ENCODE measurements at regions not wholly inside any gene's neighbourhood (a gene's known extent, or its start where the extent isn't known, plus 50 kb on each side); places are given as distances from the start of the nearest gene placed in this dataset.
"Not testable (repeated sequence)": the region's sequence is repeated elsewhere in the genome, so short reads cannot be mapped to it uniquely, and the experiment has no call there.

DNA sequence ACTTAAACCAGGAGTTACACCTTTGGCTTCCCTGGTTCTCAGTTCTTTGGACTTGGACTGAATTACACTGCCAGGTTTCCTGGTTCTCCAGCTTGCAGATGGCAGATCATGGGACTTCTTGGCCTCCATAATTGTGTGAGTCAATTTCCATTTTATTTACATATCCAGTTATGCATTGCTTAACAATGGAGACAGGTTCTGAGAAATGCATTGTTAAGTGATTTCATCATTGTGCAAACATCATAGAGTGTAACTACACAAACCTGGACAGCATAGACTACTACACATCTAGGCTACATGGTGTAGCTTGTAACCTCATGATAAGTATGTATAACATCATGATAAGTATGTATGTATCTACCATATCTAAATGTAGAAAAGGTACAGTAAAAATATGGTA, 276.1 kb upstream of the BTG1 start:
- no peak for DNase-seq (ENCODE audit: low spot score)

DNA sequence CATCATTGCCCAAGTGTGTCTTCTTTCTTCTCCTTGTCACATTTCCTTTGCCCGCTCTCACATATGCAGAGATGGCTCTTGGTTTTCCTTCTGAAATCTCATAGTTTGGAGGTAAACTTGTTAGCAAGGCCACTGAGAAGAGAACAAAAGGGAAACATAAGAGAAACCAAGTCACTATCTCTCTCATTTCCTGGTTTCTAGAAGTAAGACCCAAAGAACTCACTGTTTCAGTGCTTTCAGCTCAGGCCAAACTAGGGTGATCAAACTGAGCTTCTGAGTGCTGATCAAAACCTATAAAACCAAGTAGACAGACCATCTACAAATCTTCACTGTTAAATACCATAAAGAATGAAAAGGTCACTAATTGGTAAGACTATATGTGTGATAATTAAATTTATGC, 275.4 kb upstream of the BTG1 start:
- DNase-seq (ENCODE audit: low spot score): no peak

GRCh38 chr12:92419201-92419600, 273.6 kb upstream of the BTG1 start:
- no peak for DNase-seq (ENCODE audit: low spot score)

DNA sequence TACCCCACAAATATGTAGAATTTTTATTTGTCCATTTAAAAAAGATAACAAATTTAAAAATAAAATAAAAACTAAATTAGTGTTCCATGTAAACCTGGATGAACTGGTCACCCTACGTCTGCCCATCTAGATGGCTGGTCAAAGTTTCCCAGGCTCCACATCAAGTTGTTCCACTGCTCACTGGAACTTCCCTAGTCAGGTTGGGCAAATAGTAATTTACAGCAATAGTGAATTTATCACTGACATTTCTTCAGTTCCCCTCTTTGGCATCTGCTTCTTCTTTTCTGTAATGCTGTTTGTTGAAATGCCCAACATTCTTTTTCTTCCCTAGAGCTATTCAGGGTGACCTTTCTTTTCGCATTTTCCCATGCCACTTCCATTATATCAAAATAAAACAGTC, 272.7 kb upstream of the BTG1 start:
- no peak for DNase-seq (ENCODE audit: low spot score)

GRCh38 chr12:92417373-92417772, 271.7 kb upstream of the BTG1 start:
- no peak for DNase-seq (ENCODE audit: low spot score)

- DNase-seq (ENCODE audit: low spot score): no peak
These were observed 270.8 kb upstream of the BTG1 start for GRCh38 chr12:92416385-92416812.

- DNase-seq (ENCODE audit: low spot score): no peak
These were observed 268.8 kb upstream of the BTG1 start for GRCh38 chr12:92414170-92415070.

- DNase-seq (ENCODE audit: low spot score): no peak
These were observed 267.6 kb upstream of the BTG1 start for GRCh38 chr12:92413286-92413685.

GRCh38 chr12:92412856-92413255, 267.2 kb upstream of the BTG1 start:
- no peak for DNase-seq (ENCODE audit: low spot score)

GRCh38 chr12:92411687-92412086, 266.0 kb upstream of the BTG1 start:
- no peak for DNase-seq (ENCODE audit: low spot score)

DNA sequence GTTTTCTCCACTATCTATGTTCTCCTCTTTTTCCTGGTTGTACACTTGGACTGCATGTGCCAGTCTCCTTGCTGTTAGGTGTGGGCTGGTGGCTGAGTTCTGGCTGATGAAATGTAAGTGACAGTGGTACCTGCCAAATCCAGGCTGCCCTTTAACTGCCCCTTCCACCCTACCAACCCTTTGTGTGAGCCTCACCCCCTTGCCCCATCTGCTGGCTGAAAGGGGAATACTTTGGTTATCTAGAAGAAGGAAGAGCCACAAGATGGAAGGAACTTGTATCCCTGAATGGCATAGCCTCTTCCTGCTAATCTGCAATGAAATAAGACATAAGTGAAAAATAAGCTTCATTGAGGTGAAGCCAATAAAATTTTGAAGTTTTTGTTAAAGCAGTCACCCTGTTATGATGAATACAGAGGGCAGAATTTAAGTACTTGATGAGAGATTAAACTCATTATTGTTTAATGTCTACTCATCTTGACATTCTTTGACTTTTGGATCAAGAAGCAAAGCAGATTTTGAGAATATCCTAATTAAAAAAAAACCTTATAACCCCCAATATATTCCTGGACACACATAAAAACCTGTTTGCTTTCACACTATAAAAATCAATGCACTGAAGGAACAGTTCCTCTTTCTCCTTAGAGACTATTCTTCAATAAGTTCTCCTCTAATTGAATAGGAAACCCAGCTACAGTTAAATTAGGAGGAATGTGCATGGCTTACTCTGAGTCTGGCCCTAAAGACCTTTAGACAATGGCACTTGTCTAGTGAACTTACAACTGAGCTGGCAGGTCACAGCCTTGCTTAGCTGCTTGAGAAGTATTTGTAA, 262.6 kb upstream of the BTG1 start:
- DNase-seq (ENCODE audit: low spot score): no peak

DNA sequence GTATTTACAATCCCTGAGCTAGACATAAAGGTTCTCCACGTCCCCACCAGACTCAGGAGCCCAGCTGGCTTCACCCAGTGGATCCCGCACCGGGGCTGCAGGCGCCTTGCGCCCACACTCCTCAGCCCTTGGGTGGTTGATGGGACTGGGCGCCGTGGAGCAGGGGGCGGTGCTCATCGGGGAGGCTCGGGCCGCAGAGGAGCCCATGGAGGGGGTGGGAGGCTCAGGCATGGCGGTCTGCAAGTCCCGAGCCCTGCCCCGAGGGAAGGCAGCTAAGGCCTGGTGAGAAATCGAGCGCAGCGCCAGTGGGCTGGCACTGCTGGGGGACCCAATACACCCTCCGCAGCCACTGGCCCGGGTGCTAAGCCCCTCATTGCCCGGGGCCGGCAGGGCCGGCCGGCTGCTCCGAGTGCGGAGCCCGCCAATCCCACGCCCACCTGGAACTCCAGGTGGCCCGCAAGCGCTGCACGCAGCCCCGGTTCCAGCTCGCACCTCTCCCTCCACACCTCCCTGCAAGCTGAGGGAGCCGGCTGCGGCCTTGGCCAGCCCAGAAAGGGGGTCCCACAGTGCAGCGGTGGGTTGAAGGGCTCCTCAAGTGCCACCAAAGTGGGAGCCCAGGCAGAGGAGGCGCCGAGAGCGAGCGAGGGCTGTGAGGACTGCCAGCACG, 260.9 kb upstream of the BTG1 start:
- not testable (repeated sequence) for DNase-seq (ENCODE audit: low spot score)

DNA sequence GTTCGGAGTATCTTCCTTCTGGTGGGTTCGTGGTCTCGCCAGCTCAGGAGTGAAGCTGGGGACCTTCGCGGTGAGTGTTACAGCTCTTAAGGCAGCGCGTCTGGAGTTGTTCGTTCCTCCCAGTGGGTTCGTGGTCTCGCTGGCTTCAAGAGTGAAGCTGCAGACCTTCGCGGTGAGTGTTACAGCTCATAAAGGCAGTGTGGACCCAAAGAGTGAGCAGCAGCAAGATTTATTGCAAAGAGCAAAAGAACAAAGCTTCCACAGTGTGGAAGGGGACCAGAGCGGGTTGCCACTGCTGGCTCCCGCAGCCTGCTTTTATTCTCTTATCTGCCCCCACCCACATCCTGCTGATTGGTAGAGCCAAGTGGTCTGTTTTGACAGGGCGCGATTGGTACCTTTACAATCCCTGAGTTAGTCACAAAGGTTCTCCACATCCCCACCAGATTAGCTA, 260.2 kb upstream of the BTG1 start:
- DNase-seq (ENCODE audit: low spot score): not testable (repeated sequence)

DNA sequence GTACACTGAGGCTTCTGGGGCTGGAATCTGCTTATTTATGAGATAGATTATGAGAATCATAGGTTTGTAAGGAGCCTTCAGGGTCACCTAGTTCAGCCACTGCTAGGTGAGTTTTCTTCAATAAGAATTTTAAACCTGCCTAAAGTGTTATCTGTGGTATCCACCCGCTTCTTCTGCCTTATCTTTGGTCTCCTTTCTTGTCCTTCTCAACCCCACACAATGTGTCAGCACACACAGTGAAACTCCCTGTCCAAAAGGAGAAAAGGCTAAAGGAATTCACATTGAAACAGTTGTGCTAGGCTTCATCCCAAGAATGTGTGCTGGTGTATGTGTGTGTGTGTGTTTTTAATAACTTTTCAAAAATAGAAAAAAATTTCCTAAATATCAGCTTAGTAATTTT, 259.3 kb upstream of the BTG1 start:
- DNase-seq (ENCODE audit: low spot score): no peak

- DNase-seq (ENCODE audit: low spot score): no peak
These were observed 258.7 kb upstream of the BTG1 start for GRCh38 chr12:92404259-92404894.

- peak; percentile 15 for DNase-seq (ENCODE audit: low spot score)
These were observed 257.8 kb upstream of the BTG1 start for GRCh38 chr12:92403210-92404175.

DNA sequence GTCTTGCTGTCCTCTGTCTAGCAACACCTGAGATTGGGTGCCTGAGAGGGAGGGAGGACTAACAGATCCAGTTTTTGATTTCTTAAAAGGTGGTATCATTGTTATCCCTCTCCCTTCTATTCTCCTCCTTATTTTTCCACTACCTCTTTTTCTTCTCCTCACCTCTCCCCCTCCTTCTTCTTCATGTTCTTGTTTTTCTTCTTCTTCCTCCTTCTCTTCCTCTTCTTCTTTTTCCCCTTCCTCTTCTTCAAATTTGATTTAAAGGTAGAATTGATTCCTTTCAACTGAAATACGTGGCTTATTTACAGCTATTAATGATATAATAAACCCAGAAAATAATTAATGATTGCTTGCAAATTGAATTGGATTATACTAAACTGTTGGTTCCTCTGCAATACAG, 256.8 kb upstream of the BTG1 start:
- no peak for DNase-seq (ENCODE audit: low spot score)

DNA sequence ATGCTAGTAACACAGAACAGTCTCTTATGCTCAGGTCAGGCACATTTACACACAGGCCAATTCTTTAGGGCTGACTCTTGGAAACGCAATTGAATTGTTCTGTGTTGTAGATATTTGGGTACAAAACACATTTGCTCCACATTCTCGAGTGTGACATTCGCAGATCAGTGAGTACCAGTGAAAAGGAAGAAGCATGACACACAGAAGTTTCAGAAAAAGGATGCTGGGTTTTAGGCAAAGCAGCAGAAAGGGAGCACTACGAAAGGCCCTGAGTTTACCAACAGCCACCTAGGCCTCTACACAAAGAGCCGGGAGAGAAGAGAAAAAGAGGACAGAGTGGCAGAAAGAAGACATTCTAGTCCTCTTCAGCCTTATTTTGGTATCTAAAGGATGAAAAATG, 254.4 kb upstream of the BTG1 start:
- DNase-seq (ENCODE audit: low spot score): no peak

GRCh38 chr12:92398565-92399309, 253.1 kb upstream of the BTG1 start:
- no peak for DNase-seq (ENCODE audit: low spot score)

GRCh38 chr12:92396647-92397252, 251.1 kb upstream of the BTG1 start:
- DNase-seq (ENCODE audit: low spot score): no peak

All from hematopoietic multipotent progenitor cell treated with erythropoietin and hydrocortisone succinate and interleukin-3 and kit ligand, for 15 days (in vitro differentiated cells).